ENCODE measurements at regions not wholly inside any gene's neighbourhood (a gene's known extent, or its start where the extent isn't known, plus 50 kb on each side); places are given as distances from the start of the nearest gene placed in this dataset.

GRCh38 chr5:98085593-98085992 lies 687.9 kb upstream of the RGMB start:
- Mint-ChIP-seq H3K27ac (no peak overlapping the region), H3K9me3 (no peaks in the 10 kb centered on the region), H3K4me1 (no peaks in the 10 kb centered on the region), H3K4me3 (no peak overlapping the region), H3K36me3 (no peaks in the 10 kb centered on the region)
- ATAC-seq (no peak), DNase-seq (ENCODE audit: low spot score in 2 of 2) (no peak)

GRCh38 chr5:98095072-98095471 lies 678.4 kb upstream of the RGMB start:
- H3K36me3 Mint-ChIP-seq = no peaks in the 10 kb centered on the region
- DNase-seq (ENCODE audit: low spot score in 2 of 2) = no peak

GRCh38 chr5:98096155-98096554 lies 677.3 kb upstream of the RGMB start:
- no peak for ATAC-seq
- no peak for DNase-seq (ENCODE audit: low spot score in 2 of 2)
- Mint-ChIP-seq H3K4me1 (no peaks in the 10 kb centered on the region), H3K36me3 (no peaks in the 10 kb centered on the region), H3K4me3 (no peak overlapping the region), H3K9me3 (peaks cover 4% of the 10 kb centered on the region), H3K27ac (no peak overlapping the region)

More at GRCh38 chr5:98095072-98095471, 678.4 kb upstream of the RGMB start:
- Mint-ChIP-seq H3K9me3 (peaks cover 4% of the 10 kb centered on the region), H3K4me3 (no peak overlapping the region), H3K27ac (no peak overlapping the region), H3K4me1 (no peaks in the 10 kb centered on the region)
- no peak for ATAC-seq

GRCh38 chr5:98099448-98100105 lies 673.9 kb upstream of the RGMB start:
- Mint-ChIP-seq H3K27ac (no peak overlapping the region), H3K4me1 (no peaks in the 10 kb centered on the region), H3K9me3 (peaks cover 7% of the 10 kb centered on the region), H3K4me3 (no peak overlapping the region), H3K36me3 (no peaks in the 10 kb centered on the region)
- no peak for DNase-seq (ENCODE audit: low spot score in 2 of 2)
- no peak for ATAC-seq

- ATAC-seq = no peak
Observed at GRCh38 chr5:98101131-98101530, 672.3 kb upstream of the RGMB start.

GRCh38 chr5:98102936-98103335 lies 670.5 kb upstream of the RGMB start:
- Mint-ChIP-seq H3K27ac (no peak overlapping the region), H3K36me3 (no peaks in the 10 kb centered on the region), H3K9me3 (peaks cover 7% of the 10 kb centered on the region), H3K4me1 (no peaks in the 10 kb centered on the region), H3K4me3 (no peak overlapping the region)
- ATAC-seq = no peak
- no peak for DNase-seq (ENCODE audit: low spot score in 2 of 2)

More at GRCh38 chr5:98101131-98101530, 672.3 kb upstream of the RGMB start:
- no peaks in the 10 kb centered on the region for H3K4me1 Mint-ChIP-seq
- H3K27ac Mint-ChIP-seq = no peak overlapping the region
- DNase-seq (ENCODE audit: low spot score in 2 of 2) = no peak
- H3K9me3 Mint-ChIP-seq = peaks cover 7% of the 10 kb centered on the region
- H3K36me3 Mint-ChIP-seq = no peaks in the 10 kb centered on the region
- H3K4me3 Mint-ChIP-seq = no peak overlapping the region

- no peaks in the 10 kb centered on the region for H3K36me3 Mint-ChIP-seq
- no peak overlapping the region for H3K27ac Mint-ChIP-seq
- DNase-seq (ENCODE audit: low spot score in 2 of 2) (no peak), ATAC-seq (no peak)
- peaks cover 7% of the 10 kb centered on the region for H3K9me3 Mint-ChIP-seq
- H3K4me1 Mint-ChIP-seq = no peaks in the 10 kb centered on the region
- H3K4me3 Mint-ChIP-seq = no peak overlapping the region
Observed at GRCh38 chr5:98103807-98104206, 669.7 kb upstream of the RGMB start.

- DNase-seq (ENCODE audit: low spot score in 2 of 2) (no peak), ATAC-seq (no peak)
- Mint-ChIP-seq H3K27ac (no peak overlapping the region), H3K36me3 (no peaks in the 10 kb centered on the region), H3K4me3 (no peak overlapping the region), H3K4me1 (no peaks in the 10 kb centered on the region), H3K9me3 (peaks cover 4% of the 10 kb centered on the region)
Observed at GRCh38 chr5:98104454-98105188, 668.8 kb upstream of the RGMB start.

- no peak for ATAC-seq
- H3K27ac Mint-ChIP-seq = no peak overlapping the region
- no peak overlapping the region for H3K4me3 Mint-ChIP-seq
- no peaks in the 10 kb centered on the region for H3K4me1 Mint-ChIP-seq
- no peaks in the 10 kb centered on the region for H3K36me3 Mint-ChIP-seq
- DNase-seq (ENCODE audit: low spot score in 2 of 2) = no peak
- peaks cover 3% of the 10 kb centered on the region for H3K9me3 Mint-ChIP-seq
Observed at GRCh38 chr5:98105681-98106080, 667.8 kb upstream of the RGMB start.

- Mint-ChIP-seq H3K36me3 (no peaks in the 10 kb centered on the region), H3K9me3 (peaks cover 3% of the 10 kb centered on the region), H3K4me3 (no peak overlapping the region), H3K27ac (no peak overlapping the region), H3K4me1 (no peaks in the 10 kb centered on the region)
- ATAC-seq (no peak), DNase-seq (ENCODE audit: low spot score in 2 of 2) (no peak)
Observed at GRCh38 chr5:98106116-98107031, 667.1 kb upstream of the RGMB start.

GRCh38 chr5:98108497-98108896 lies 665.0 kb upstream of the RGMB start:
- no peak for ATAC-seq
- Mint-ChIP-seq H3K27ac (no peak overlapping the region), H3K4me1 (no peaks in the 10 kb centered on the region), H3K9me3 (no peaks in the 10 kb centered on the region), H3K4me3 (no peak overlapping the region), H3K36me3 (no peaks in the 10 kb centered on the region)
- no peak for DNase-seq (ENCODE audit: low spot score in 2 of 2)

GRCh38 chr5:98109561-98110006 lies 663.9 kb upstream of the RGMB start:
- ATAC-seq (no peak), DNase-seq (ENCODE audit: low spot score in 2 of 2) (no peak)
- Mint-ChIP-seq H3K4me1 (no peaks in the 10 kb centered on the region), H3K9me3 (peaks cover 1% of the 10 kb centered on the region), H3K4me3 (no peak overlapping the region), H3K27ac (no peak overlapping the region), H3K36me3 (no peaks in the 10 kb centered on the region)

GRCh38 chr5:98110282-98110691 lies 663.2 kb upstream of the RGMB start:
- DNase-seq (ENCODE audit: low spot score in 2 of 2) = no peak
- Mint-ChIP-seq H3K4me3 (no peak overlapping the region), H3K9me3 (peaks cover 2% of the 10 kb centered on the region), H3K36me3 (no peaks in the 10 kb centered on the region), H3K27ac (no peak overlapping the region), H3K4me1 (no peaks in the 10 kb centered on the region)
- no peak for ATAC-seq

GRCh38 chr5:98110791-98111190 lies 662.7 kb upstream of the RGMB start:
- no peak for DNase-seq (ENCODE audit: low spot score in 2 of 2)
- Mint-ChIP-seq H3K4me3 (no peak overlapping the region), H3K4me1 (no peaks in the 10 kb centered on the region), H3K36me3 (no peaks in the 10 kb centered on the region), H3K9me3 (peaks cover 2% of the 10 kb centered on the region), H3K27ac (no peak overlapping the region)
- ATAC-seq = no peak

- H3K4me1 Mint-ChIP-seq = no peaks in the 10 kb centered on the region
- no peak overlapping the region for H3K4me3 Mint-ChIP-seq
- DNase-seq (ENCODE audit: low spot score in 2 of 2) = no peak
- peaks cover 6% of the 10 kb centered on the region for H3K9me3 Mint-ChIP-seq
- H3K36me3 Mint-ChIP-seq = no peaks in the 10 kb centered on the region
- ATAC-seq = no peak
- no peak overlapping the region for H3K27ac Mint-ChIP-seq
Observed at GRCh38 chr5:98111686-98112085, 661.8 kb upstream of the RGMB start.

All from stimulated activated effector memory CD8-positive, alpha-beta T cell treated with anti-CD3 and anti-CD28 coated beads, Interleukin-12 subunit alpha, Interleukin-12 subunit beta, amount 100 ng/mL, for 72 hours (primary cell).